HG02588 (cell line): ENCODE measurements at regions not wholly inside any gene's neighbourhood (a gene's known extent, or its start where the extent isn't known, plus 50 kb on each side); places are given as distances from the start of the nearest gene placed in this dataset.
"Not testable (repeated sequence)": the region's sequence is repeated elsewhere in the genome, so short reads cannot be mapped to it uniquely, and the experiment has no call there.

Experiments used
- ATAC-seq: cut with Tn5 transposase; IDR thresholded peaks from one replicate; pipeline ENCODE4 v1.9.1; 2021; ENCODE audit warnings: mild to moderate bottlenecking, moderate library complexity; ENCODE audit not compliant: unreplicated experiment

DNA sequence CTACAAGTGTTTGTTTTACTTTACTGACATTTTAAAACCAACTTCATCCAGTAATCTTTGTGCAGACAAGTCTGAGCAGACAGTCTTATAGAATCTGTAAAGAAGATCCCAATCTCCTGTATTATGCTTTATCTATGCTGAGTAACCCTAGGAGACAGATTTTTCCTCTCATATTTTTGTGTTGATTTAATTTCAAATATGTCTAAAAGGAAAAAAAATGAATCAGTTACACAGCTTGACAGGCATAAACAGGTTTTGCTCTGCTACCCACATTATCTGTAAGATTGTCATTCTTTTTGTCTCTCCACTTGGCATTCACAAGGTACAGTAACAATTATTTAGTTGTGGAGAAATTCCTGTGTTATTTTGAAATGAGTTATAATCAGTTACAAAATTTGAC lies 415.0 kb downstream of the NYAP2 start:
- ATAC-seq, result no peak

- no peak for ATAC-seq
Measured at GRCh38 chr2:225806105-225806504, 406.6 kb downstream of the NYAP2 start.

DNA sequence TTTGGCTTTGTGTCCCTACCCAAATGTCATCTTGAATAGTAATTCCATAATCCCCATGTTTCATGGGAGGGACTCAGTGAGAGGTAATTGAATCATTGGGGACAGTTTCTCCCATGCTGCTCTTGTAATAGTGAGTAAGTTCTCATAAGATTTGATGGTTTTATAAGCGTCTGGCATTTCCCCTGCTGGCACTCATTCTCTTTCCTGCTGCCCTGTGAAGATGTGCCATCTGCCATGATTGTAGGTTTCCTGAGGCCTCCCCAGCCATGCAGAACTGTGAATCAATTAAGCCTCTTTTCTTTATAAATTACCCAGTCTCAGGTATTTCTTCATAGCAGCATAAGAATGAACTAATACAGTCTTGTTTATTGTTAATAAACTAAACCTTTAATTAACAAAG lies 402.6 kb downstream of the NYAP2 start:
- not testable (repeated sequence) for ATAC-seq

DNA sequence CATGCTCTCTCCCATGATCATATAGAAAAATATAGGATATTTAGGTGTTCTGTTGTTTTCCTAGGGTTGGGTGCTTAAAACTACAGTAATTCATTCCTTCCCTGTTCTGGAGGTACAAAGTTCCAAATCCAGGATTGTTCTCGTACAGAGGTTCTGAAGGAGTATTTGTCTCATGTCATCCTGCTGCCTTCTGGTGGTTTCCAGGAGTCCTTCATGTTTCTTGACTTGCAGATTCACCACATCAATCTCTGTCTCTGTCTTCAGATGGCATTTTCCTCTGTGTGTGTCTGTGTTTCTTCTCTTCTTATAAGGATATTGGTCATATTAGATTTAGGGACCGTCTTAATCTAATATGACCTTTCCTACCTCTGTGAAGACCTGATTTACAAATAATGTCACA lies 397.9 kb downstream of the NYAP2 start:
- ATAC-seq, result no peak

GRCh38 chr2:225794652-225795400 lies 395.3 kb downstream of the NYAP2 start:
- ATAC-seq, result no peak

DNA sequence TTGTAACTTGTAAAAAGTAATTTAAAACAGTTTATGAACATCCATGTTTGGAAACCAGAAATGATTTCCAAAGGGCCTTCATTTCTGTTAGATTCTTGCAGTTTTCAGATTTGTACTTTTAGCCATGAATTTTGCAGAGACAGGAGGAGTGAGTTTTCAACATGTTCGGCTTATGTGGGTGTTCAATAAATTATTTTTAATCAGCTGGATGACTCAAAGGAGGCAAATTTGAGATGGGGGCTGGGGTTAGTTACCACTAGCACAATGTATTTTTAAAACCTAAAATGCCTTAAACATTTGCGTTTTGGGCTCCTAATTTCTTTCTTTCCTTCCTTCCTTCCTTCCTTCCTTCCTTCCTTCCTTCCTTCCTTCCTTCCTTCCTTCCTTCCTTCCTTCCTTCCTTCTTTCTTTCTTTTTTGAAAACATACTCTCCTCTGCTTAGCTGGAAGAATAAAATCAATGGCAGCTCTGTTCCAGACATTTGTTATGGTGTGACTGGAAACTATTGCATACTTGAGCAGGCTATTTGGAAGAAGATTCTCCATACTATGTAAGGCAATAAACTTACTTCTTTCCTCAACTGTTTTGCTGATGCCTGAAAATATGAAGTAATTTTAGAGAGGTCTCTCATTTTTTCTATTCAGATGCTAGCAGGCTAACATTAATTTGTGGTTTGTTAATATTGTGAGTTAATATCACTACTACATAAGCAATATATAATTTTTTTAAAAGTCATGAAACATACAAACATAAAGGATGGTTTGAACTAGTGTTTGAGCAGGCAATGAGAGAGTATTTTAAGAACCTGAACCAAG lies 394.4 kb downstream of the NYAP2 start:
- no peak for ATAC-seq

DNA sequence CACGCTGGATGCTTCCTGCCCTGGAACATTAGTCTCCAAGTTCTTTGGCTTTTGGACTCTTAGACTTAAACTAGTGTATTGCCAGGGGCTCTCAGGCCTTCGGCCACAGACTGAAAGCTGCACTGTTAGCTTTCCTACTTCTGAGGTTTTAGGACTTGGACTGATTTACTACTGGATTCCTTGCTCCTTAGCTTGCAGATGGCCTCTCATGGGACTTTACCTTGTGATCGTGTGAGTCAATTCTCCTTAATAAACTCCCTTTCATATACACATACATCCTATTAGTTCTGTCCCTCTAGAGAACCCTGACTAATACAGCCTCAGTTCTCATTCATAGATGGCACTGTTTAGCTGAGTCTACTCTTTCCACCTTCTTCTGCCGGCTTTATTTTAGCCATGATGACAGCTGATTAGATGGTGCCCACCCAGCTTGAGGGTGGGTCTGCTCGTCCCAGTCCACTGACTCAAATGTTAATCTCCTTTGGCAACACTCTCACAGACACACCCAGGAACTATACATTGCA lies 389.1 kb downstream of the NYAP2 start:
- no peak for ATAC-seq

GRCh38 chr2:225787497-225787896 lies 388.0 kb downstream of the NYAP2 start:
- ATAC-seq, result no peak

GRCh38 chr2:225781991-225782390 lies 382.5 kb downstream of the NYAP2 start:
- no peak for ATAC-seq

DNA sequence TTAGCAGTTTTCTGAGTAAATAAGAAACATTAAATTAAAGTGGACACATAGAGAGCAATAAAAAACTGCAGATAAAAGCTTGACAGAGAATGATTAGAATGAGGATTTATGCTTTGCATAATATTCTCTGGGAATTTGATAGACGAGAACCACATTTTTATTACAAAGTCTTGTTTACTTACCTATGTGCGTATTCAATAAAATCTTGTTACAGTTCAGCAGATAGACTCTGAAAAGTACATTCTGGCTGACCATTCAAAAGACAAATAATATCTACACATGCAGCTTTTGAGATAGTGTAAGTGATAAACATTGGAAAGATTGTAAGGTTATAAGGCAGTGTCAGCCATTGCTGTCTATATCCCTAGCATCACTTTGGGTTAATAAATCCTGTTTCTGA lies 381.6 kb downstream of the NYAP2 start:
- no peak for ATAC-seq

- no peak for ATAC-seq
Measured at GRCh38 chr2:225779829-225780228, 380.3 kb downstream of the NYAP2 start.

DNA sequence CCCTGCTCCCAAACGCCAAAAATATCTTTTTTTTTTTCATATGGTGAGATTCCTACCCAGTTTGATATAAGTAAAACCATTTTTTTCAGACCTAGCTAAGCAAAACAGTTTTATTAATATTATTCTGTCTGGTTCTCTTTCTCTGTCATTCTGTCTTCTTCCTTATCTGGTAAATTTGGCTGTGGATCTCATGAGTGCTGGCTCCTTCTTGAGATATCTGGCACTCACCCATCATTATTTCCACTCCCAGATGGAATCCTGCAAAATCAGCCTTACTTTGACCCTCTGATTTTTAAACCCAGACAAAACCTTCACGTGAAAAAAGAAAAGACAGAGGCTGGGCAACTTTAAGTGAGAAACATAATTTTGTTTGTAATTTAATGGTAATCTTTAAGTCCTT lies 373.6 kb downstream of the NYAP2 start:
- ATAC-seq, result no peak

GRCh38 chr2:225771701-225772100 lies 372.2 kb downstream of the NYAP2 start:
- ATAC-seq, result no peak

- no peak for ATAC-seq
Measured at GRCh38 chr2:225768741-225769140, 369.2 kb downstream of the NYAP2 start.

- ATAC-seq, result no peak
Measured at GRCh38 chr2:225766431-225766830, 366.9 kb downstream of the NYAP2 start.

DNA sequence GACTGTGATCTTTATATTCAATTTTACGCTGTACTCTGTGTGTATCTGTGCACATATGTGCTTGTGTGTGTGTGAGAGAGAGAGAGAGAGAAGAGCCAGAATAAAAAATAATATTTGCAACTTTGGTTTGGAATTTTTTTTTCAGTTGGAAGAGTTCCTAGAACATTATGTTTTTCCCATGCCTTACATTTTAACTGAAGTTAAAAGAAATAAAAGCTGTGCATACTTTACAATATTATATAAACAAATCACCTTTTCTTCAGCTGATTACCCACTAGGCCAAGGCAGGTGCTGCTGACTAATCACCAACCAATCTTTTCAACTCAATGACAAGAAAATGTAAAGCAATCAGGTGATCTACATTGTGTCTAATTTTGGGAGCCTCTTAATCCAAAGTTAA lies 366.3 kb downstream of the NYAP2 start:
- ATAC-seq, result no peak

- no peak for ATAC-seq
Measured at GRCh38 chr2:225764346-225764745, 364.8 kb downstream of the NYAP2 start.

GRCh38 chr2:225763711-225764110 lies 364.2 kb downstream of the NYAP2 start:
- ATAC-seq, result no peak

GRCh38 chr2:225761396-225761795 lies 361.9 kb downstream of the NYAP2 start:
- ATAC-seq, result no peak

- ATAC-seq, result no peak
Measured at GRCh38 chr2:225757248-225757647, 357.7 kb downstream of the NYAP2 start.

GRCh38 chr2:225756198-225756597 lies 356.7 kb downstream of the NYAP2 start:
- no peak for ATAC-seq

- no peak for ATAC-seq
Measured at GRCh38 chr2:225748609-225749008, 349.1 kb downstream of the NYAP2 start.
